OCI-LY1 (cell line): ENCODE measurements at regions not wholly inside any gene's neighbourhood (a gene's known extent, or its start where the extent isn't known, plus 50 kb on each side); places are given as distances from the start of the nearest gene placed in this dataset.

Experiments
- H2AFZ ChIP-seq: fragments of 200-600 bp; sonication (generic), shearing (Covaris generic); 2 replicates; pipeline ENCODE4 v1.6.0; 2014; ENCODE audit warnings: antibody characterized with exemption, mild to moderate bottlenecking, low read length
- H3F3A ChIP-seq: fragments of 200-600 bp; sonication (generic), shearing (Covaris generic); 2 replicates; pipeline ENCODE4 v1.6.0; 2014; ENCODE audit warnings: mild to moderate bottlenecking, antibody characterized with exemption, low read length, moderate library complexity; ENCODE audit not compliant: insufficient read depth
- H3K27ac ChIP-seq: fragments of 200-600 bp; sonication (generic); 2 replicates; pipeline ENCODE4 v1.5.1; 2014; ENCODE audit warnings: low read length, mixed run types, mild to moderate bottlenecking, low read depth; ENCODE audit not compliant: poor library complexity, severe bottlenecking
- H3K27me3 ChIP-seq: fragments of 200-600 bp; sonication (generic); 2 replicates; pipeline ENCODE4 v1.6.0; 2014; ENCODE audit warnings: antibody characterized with exemption, mild to moderate bottlenecking, low read length, moderate library complexity; ENCODE audit not compliant: insufficient read depth
- H3K36me3 ChIP-seq: fragments of 200-600 bp; sonication (generic); 2 replicates; pipeline ENCODE4 v1.6.1; 2014; ENCODE audit warnings: mild to moderate bottlenecking, antibody characterized with exemption, low read length, moderate library complexity, mixed read lengths; ENCODE audit not compliant: insufficient read depth
- H3K4me1 ChIP-seq: fragments of 200-600 bp; sonication (generic); 2 replicates; pipeline ENCODE4 v1.5.1; 2014; ENCODE audit warnings: mild to moderate bottlenecking, low read length, moderate library complexity; ENCODE audit not compliant: insufficient read depth, severe bottlenecking
- H3K4me2 ChIP-seq: fragments of 200-600 bp; sonication (generic), shearing (Covaris generic); 2 replicates; pipeline ENCODE4 v1.6.1; 2014; ENCODE audit warnings: low read length
- H3K4me3 ChIP-seq: fragments of 200-600 bp; sonication (generic); 2 replicates; pipeline ENCODE4 v1.5.1; 2014; ENCODE audit warnings: low read length, low read depth, mild to moderate bottlenecking, mixed read lengths; ENCODE audit not compliant: poor library complexity, severe bottlenecking
- H3K79me2 ChIP-seq: fragments of 200-600 bp; shearing (Covaris generic); 2 replicates; pipeline ENCODE4 v1.6.1; 2016; ENCODE audit warnings: mixed run types, low read length, mixed read lengths; ENCODE audit not compliant: insufficient read depth
- H3K9ac ChIP-seq: fragments of 200-600 bp; sonication (generic), shearing (Covaris generic); 2 replicates; pipeline ENCODE4 v1.6.1; 2014; ENCODE audit warnings: mild to moderate bottlenecking, low read length, mixed read lengths
- H3K9me2 ChIP-seq: fragments of 200-600 bp; sonication (generic), shearing (Covaris generic); 2 replicates; pipeline ENCODE4 v1.6.1; 2014; ENCODE audit warnings: low read depth, mild to moderate bottlenecking, low read length, mixed read lengths
- H3K9me3 ChIP-seq: fragments of 200-600 bp; shearing (Covaris generic); 2 replicates; pipeline ENCODE4 v1.6.1; 2014; ENCODE audit warnings: low read length, mixed read lengths
- H4K20me1 ChIP-seq: fragments of 200-600 bp; sonication (generic), shearing (Covaris generic); 2 replicates; pipeline ENCODE4 v1.6.0; 2016; ENCODE audit warnings: mild to moderate bottlenecking, low read length; ENCODE audit not compliant: insufficient read depth
- EZH2 ChIP-seq: fragments of 200-600 bp; sonication (generic), shearing (Covaris generic); IDR thresholded peaks from 2 replicates; pipeline ENCODE4 v1.8.0; 2017; ENCODE audit warnings: borderline replicate concordance, mixed run types, mild to moderate bottlenecking, antibody characterized with exemption, low read length, moderate library complexity, mixed read lengths
- TF ChIP-seq, protein P1 (sequence below): fragments of 200-600 bp; sonication (generic), shearing (Covaris generic); IDR thresholded peaks from 2 replicates; pipeline ENCODE4 v1.5.1; 2017; ENCODE audit warnings: mild to moderate bottlenecking, antibody characterized with exemption, low read length, moderate library complexity, mixed read lengths

DNA sequence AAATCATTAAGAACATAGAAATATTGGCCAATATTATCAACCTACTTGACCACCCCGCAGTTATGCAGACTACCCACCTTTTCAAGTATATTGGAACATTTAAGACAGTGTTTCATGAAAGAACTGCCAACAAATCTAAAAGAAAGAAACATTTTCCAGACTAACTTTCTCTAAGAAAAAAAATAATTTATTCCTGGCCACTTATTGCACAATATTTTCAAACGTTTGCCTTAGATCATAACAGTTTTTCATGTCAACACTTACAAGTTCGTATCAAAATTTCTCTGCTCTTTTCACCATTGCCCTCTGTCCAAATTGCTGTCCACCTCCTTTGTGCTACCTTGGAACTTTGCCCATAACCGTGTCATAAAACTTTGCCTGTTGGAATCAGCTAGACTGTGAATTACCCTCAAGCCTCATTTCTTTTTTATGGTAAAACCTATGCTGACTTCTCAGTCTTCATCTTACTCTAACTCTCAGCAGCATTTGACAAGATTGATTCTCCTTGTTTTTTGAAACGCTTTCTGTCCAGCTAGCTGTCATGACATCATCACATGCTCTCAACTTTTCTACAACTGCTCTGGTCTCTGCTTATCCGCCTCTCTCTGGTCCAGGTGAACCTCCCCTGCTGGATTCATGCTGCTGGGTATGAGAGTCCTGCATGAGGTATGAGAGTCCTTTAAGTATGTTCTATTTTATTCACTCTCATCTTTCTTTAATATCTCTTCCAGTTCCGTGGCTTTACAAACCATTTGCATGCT, 92.8 kb upstream of the CHRM3 start:
- Histone ChIP-seq H3F3A (no peaks in the 10 kb centered on the region), H3K9ac (no peak overlapping the region), H3K4me2 (no peak overlapping the region), H3K9me2 (no peaks in the 10 kb centered on the region), H3K27ac (no peak overlapping the region), H3K36me3 (no peaks in the 10 kb centered on the region), H3K4me1 (no peaks in the 10 kb centered on the region), H3K9me3 (no peaks in the 10 kb centered on the region), H3K79me2 (no peaks in the 10 kb centered on the region), H3K4me3 (no peak overlapping the region), H2AFZ (no peak overlapping the region), H4K20me1 (no peaks in the 10 kb centered on the region), H3K27me3 (no peaks in the 10 kb centered on the region)
- no peak for TF ChIP-seq EZH2
- TF ChIP-seq, protein P1, sequence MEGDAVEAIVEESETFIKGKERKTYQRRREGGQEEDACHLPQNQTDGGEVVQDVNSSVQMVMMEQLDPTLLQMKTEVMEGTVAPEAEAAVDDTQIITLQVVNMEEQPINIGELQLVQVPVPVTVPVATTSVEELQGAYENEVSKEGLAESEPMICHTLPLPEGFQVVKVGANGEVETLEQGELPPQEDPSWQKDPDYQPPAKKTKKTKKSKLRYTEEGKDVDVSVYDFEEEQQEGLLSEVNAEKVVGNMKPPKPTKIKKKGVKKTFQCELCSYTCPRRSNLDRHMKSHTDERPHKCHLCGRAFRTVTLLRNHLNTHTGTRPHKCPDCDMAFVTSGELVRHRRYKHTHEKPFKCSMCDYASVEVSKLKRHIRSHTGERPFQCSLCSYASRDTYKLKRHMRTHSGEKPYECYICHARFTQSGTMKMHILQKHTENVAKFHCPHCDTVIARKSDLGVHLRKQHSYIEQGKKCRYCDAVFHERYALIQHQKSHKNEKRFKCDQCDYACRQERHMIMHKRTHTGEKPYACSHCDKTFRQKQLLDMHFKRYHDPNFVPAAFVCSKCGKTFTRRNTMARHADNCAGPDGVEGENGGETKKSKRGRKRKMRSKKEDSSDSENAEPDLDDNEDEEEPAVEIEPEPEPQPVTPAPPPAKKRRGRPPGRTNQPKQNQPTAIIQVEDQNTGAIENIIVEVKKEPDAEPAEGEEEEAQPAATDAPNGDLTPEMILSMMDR = no peak

- H3K79me2 ChIP-seq = no peaks in the 10 kb centered on the region
- no peaks in the 10 kb centered on the region for H3K4me1 ChIP-seq
- no peak overlapping the region for H2AFZ ChIP-seq
- H3F3A ChIP-seq = no peaks in the 10 kb centered on the region
- no peak overlapping the region for H3K4me3 ChIP-seq
- no peaks in the 10 kb centered on the region for H3K36me3 ChIP-seq
- H4K20me1 ChIP-seq = no peaks in the 10 kb centered on the region
- no peak overlapping the region for H3K27ac ChIP-seq
- no peak overlapping the region for H3K9ac ChIP-seq
- TF ChIP-seq EZH2 = no peak
- TF ChIP-seq, protein P1 = no peak
- no peaks in the 10 kb centered on the region for H3K9me3 ChIP-seq
- no peak overlapping the region for H3K4me2 ChIP-seq
- no peaks in the 10 kb centered on the region for H3K27me3 ChIP-seq
- no peaks in the 10 kb centered on the region for H3K9me2 ChIP-seq
Observed at GRCh38 chr1:239288820-239289554, 97.4 kb upstream of the CHRM3 start.

- H3F3A ChIP-seq = no peaks in the 10 kb centered on the region
- H3K9me2 ChIP-seq = no peaks in the 10 kb centered on the region
- H3K9me3 ChIP-seq = no peaks in the 10 kb centered on the region
- no peak overlapping the region for H3K4me3 ChIP-seq
- no peaks in the 10 kb centered on the region for H4K20me1 ChIP-seq
- no peaks in the 10 kb centered on the region for H3K27me3 ChIP-seq
- no peak overlapping the region for H3K27ac ChIP-seq
- no peak for TF ChIP-seq EZH2
- TF ChIP-seq, protein P1 = no peak
- no peak overlapping the region for H2AFZ ChIP-seq
- no peaks in the 10 kb centered on the region for H3K79me2 ChIP-seq
- no peak overlapping the region for H3K4me2 ChIP-seq
- H3K9ac ChIP-seq = no peak overlapping the region
- H3K4me1 ChIP-seq = no peaks in the 10 kb centered on the region
- no peaks in the 10 kb centered on the region for H3K36me3 ChIP-seq
Observed at GRCh38 chr1:239287296-239287695, 99.1 kb upstream of the CHRM3 start.
